Kidney tubule cell (primary cell): ENCODE measurements at regions not wholly inside any gene's neighbourhood (a gene's known extent, or its start where the extent isn't known, plus 50 kb on each side); places are given as distances from the start of the nearest gene placed in this dataset.
"Not testable (repeated sequence)": the region's sequence is repeated elsewhere in the genome, so short reads cannot be mapped to it uniquely, and the experiment has no call there.

ENCODE experiments used
- DNase-seq: peaks from one replicate; pipeline ENCODE4 v3.0.0-alpha.2; 2018; ENCODE audit warnings: low spot score

DNA sequence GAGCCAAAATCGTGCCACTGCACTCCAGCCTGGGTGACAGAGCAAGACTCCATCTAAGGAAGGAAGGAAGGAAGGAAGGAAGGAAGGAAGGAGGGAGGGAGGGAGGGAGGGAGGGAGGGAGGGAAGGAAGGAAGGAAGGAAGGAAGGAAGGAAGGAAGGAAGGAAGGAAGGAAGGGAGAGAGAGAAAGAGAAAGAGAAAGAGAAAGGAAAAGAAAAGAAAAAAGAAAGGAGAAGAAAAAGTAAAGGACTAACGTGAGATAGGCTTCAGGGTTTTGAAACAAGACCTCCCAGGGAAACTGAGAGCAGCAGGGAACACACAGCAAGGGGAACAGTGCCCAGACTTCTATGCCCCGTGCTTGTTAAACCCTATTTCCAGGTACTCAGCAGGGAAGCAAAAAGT lies 278.7 kb downstream of the C16orf95 start:
- not testable (repeated sequence) for DNase-seq

DNA sequence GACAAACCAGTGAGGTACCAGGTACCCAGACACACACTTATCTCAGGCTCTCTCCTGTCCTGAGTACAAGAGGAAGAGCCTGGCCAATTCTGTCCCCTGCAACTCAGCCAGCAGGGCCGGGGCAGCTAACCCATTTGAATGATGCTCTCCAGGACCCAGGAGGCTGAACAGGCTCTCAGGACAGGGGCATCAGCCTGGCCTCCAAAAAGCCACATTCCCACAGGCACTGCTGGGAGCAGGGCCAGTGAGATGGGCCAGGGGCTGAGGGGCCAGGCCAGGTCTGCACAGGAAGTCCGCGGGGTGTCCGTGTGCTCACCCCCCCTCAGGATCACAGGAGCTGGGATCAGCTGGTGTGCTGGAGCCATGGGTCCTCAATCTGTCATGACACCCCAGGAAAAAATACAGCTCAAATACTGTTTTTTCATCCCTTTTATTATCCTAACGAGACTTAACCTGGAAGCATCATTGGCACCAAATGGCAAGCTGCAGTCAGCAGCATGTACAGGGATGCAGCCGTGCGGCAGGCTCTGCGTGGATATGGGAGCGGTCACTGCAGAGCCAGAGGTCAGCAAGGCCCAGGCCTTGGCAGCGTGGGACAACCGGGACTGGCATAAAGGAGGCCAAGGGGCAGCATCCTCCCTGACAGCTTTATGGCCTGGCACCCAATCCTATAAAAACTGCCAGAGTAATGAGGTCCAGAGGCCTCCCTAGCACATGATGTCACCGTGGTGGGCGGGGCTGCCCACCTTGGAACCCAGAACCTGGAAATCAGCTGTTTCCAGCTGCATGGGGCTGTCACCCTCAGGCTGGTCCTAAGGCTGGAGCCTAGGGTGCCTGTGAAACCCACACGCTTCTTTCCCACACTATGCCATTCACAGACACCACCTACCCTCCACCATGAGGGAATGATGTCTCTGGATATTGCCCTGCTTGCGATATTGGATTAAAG lies 276.7 kb downstream of the C16orf95 start:
- no peak for DNase-seq

DNA sequence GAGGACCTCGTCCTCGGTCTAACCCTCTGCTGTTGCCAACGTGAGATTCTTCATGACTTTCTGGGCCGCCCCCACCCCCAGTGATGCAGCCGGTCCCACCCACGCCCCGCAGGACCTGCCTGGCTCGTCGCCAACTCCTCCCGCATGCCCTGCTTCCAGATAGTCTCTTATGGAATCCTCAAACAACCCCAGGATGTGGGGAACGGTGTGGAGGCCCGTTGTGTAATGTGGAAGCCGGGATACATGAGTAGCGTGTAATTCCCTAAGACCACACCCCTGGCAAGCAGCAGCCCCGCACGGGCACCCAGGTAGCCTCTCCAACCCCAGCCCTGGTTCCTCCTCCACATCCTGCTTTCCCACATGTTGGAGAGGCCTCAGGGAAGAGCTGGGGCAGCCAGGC lies 275.9 kb downstream of the C16orf95 start:
- DNase-seq, result no peak

DNA sequence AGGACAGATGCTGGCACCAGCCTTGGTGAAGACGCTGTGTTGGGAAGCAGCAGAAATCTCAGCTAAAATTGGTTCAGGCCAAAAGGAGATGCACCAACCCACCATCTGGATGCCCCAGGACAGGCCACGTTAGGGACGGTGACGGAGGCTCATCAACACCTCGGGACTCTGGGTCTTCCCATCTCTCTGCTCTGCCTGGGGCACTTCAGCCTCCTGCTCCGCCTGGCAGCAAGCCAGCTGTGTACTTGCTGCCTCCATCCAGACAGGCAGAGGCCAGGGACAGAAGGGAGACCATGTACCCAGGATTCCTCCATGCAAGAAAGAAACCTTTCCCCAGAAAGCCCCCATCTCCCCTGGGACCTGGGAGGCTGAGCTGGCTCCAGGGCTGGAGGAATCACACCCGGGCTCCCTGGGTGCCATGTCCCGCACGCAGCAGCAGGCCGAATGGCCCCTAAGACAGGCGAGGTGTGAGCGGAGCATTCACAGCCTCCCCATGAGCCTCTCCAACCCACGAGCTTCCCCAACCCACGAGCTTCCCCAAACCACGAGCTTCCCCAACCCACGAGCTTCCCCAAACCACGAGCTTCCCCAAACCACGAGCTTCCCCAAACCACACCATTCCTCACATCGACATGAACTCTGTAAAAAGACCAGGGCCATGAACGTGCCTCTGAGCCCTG lies 274.5 kb downstream of the C16orf95 start:
- DNase-seq, result no peak

DNA sequence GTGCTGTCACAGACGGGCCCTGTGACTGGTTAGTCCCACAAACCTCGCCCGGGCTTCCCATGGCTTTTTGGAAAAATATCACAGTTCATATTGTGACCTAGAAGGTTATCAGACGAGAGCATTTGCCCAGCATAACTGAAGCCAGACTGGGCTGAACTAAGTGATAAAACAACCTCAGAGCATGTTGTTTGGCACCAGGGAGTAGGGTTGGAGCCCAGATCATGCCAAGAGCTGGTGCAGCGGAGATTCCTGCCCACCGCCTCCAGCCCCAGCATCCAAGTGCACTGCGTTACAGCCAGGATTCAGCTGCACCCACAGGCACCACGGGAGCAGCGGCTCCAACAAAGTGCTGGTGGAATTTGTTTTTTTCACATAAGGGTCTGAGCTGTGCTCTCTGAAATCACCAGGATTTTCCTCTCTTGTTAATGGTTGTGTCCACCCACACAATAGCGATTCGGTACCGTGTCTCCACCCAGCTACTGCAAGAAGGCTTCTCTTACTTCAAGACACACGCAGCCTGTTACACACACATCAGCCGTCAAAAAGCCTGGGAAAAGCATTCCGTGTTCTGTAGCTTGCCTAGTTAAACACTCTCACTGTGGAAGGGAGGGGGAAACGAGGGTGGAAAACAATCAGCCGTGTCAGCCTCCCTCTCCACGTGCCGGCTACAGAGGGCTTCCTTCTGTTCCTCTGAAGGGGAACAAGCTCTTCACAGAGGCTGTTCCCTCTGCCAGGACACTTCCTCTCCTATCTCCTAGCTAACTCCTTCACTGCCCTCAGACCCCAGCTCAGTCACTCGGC lies 273.8 kb downstream of the C16orf95 start:
- DNase-seq, result no peak

DNA sequence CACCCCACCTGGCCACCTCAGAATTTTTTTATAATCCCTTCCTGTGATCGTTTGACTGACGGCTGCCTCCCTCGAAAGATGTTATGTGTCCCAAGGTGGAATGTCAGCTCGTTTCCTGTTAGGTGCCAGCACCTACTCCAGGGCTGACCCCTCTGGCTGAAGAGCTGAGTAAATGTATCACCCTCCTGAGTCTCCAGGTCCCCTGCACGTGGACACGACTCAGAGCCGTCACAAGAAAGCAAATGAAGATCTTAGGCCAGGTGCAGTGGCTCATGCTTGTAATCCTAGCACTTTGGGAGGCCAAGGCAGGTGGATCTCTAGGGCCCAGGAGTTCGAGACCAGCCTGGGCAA lies 273.2 kb downstream of the C16orf95 start:
- DNase-seq, result peak; percentile 91

DNA sequence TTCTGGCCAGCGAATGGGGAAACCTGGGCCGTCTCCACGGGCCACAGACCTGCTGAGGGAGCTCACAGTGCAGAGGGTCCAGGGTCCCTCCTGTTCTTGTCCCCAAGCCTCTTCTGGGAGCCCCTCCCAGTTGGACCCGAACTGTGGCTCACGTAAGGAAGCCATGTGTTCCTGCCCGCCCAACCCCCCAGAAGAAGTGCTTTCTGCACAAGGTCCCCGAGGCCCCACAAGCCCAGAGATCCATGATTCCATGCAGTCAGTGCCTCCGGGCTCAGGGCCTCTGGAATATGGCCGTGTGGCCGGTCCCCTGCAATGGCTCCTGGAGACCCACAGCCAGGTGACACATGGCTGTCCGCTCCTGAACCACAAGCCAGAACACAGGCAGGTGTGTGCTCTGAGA lies 272.4 kb downstream of the C16orf95 start:
- no peak for DNase-seq

DNA sequence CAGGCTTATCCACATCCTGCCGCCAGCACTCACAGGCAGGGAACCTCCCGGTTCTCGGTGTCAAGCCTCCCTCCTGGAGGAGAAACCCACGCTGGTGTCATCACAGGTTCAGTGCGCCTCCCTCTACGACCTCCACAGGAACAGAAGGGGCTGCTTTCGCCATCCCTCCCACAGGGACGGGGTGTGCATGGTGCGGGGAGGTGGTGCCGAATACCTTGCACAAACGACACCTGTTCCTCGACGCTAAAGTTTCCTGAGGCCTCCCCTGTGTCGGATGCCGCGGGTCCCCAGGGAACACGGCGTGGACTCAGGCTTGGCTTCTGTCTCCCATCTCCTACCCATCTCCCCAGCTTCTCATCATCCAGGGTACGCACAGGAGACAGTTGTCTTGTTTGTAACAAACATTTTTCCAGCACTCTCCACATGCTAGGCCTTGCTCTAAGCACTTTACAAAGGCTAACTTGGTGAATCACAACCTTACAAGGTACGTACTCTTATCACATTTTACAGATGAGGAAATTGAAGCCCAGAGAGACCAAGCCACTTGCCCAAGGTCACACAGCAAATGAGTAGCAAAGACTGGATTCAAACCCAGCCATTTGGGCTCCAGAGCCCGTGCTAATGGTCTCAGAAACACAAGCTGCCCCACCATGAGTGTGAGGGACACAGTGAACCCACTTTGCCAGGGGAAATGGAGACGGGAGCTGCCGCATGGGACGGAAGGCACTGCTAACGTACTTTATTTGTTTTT lies 271.6 kb downstream of the C16orf95 start:
- DNase-seq, result no peak

DNA sequence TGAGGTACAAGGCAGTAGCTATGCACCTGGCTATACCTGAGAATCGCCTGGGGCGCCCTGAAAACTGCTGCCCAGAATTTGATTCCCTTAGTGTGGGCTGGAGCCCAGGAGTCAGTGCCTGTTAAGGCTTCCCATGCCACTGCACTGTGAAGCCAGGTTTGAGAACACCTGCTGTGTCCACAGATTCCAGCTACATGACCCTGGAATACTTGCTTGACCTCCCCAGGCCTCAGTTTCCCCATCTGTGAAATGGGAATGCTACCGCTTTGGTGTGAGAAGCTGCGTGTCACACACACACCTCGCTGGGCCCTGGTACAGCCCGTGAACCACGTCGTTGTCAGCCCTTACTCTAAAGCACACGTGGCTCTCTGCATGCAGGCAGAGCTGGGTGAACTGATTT lies 271.0 kb downstream of the C16orf95 start:
- no peak for DNase-seq

DNA sequence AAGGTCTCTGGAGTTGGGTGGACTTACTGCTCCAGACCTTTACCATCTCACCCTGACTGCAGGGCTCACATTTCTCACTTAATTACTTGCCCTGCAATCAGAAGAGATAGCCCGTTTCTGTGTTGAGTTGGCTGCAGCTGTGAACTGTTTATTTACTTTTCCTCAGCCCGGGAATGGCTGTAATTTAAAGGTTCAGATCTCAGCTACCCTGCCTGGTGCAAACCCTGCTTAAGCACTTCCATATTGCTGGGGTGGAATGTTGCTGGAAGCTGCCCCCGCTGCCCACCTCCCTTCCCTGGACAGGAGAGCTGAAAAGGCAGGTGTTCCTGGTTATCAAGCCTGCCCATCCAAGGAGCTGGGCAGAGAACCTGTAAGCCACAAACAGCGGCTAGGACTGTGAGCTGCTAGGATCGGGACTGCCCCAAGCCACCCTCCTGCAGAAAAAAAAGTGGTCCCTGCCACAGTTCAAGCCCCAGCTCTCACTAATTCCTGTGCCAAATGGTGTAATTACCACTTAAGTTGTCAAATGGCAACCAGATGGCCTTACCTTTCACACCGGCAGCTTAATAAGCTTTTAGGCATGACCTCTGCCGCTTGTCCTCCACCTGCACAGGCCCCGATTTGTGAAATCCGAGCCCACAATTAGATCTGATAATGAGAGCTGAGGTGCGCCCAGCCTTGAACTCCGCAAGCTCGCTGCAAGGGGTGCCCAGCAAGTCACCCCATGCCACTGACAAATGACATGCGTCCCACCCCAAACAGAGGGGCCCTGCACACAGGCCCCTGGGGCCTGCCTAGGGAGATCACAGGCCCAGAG lies 269.8 kb downstream of the C16orf95 start:
- DNase-seq, result no peak

DNA sequence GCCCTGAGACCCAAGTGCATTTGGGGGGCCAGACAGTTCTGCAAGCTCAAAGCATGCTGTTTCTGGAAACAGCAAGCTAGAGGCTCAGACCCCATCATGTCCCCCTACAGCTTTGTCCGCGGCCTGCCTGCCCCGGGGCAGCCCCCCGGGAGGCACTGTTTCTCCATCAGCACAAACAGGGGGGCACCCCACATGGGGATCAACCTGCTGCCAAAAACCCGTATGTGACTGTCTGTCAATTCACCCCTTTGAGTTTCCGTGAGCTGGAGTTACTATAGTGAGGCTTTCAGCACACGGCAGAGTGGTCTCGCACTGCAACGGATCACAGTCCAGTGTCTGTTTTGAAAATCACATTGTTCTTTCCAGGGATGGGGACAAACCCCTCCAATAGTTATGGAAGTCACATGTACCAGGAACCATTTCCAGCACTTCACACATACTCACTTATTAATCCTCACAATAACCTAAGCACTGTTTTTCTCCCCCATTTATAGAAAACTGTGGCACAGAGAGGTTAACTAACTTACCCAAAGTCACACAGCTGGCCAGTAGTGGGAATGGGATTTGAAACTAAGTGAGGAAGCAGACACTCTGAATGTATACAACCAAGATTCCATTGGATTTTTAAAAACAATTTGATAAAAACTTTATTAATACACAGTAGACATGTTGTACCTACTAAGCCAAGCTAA lies 269.0 kb downstream of the C16orf95 start:
- DNase-seq, result no peak

DNA sequence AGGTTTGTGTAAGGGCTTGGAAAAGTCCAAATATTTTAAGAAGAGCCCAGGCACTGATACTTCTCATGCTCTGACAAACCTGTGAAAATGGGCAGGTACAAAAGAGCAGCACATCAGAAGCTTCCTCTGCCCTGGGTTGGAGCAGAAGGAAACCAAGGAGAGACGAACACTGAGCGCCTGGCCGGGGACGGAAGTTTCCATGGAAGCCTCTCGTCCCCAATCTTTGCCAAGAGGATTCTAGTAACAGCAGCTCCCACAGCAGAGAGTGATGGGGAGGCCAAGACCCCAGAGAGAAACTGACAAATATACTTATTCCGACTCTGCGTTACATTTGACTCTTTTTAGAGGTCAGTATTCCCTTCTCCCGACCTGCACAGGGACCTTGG lies 268.5 kb downstream of the C16orf95 start:
- DNase-seq, result no peak

DNA sequence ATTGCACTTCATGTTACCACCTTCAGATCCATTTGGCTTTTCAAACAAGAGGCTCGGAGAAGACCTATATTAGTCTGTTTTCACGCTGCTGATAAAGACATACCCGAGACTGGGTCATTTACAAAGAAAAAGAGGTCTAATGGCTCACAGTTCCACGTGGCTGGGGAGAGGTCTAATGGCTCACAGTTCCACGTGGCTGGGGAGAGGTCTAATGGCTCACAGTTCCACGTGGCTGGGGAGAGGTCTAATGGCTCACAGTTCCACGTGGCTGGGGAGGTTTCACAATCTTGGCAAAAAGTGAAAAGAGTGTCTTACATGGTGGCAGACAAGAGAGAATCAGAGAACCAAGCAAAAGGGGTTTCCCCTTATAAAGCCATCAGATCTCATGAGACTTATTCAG lies 268.0 kb downstream of the C16orf95 start:
- DNase-seq, result not testable (repeated sequence)

DNA sequence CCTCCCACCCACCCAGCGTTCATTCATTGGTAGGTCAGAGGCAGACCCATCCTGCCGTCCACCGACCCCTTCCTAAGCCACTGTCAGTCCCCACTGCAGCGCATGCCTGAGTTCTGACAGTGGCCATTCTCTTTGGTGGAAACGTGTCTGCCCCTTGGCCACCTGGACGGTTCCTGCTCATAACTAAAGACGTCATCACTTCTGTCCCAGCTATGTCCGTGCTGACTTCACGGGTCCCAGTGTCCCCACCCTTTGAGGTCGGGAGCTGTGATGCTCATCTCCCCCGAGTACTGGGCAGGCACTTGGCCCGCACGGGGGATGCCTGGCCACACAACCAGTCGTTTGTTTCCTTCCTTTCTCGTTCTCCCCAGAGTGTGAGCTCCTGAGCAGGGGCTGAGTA lies 267.1 kb downstream of the C16orf95 start:
- DNase-seq, result no peak

DNA sequence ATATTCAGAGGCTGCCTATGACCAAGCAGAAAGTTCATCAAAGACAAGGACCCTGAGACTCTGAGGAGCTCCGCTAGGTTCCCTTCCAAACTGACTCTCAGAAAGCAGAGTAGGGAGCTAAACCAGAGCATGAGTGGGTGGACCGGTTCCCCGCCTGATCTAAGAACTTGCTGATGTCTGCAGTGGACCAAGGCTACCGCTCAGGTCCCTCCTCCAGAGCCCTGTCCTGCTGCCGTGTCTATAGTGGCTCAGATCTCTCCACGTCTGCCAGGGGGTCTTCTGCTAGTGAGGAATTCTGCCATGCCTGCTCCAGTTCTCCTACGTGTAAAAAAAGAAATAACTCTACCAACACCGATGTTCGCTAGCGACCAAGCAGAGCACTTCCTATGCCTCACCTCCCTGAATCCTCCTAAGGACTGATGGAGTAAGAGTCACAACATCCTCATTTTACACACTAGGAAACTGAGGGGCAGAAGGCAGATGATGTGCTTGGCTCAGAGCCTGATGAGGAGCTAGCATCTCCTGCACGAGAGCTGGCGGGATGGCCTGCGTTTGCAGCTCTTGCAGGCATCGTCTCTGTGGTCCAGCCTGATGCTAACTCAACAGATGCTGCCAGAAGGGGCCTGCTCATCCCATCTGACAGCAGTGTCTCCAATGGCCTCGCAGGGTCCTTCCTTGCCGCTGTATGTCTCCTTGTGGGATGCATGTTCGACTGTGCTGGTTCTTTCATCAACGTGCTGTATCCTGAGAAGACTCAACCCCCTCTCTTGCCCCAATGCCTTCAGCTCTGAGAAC lies 265.5 kb downstream of the C16orf95 start:
- DNase-seq, result no peak

DNA sequence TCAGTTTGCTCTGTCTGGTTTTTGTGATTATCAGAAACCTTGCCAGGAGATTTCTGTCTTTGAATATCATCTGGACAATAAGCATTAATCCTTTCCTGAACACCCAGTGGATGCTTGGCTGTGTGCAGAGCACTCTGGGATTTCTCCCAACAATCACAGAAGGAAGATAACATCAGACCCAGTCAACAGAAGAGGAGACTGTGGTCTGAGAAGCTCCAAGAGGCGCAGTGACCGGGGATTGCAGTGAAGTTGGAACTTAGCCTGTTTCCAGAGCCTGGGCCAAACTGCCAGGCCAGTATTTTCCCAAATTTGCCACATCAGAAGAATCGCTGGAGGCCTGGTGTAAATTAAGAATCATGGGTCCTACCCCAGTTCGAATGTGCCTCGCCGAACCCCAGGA lies 264.7 kb downstream of the C16orf95 start:
- DNase-seq, result no peak

DNA sequence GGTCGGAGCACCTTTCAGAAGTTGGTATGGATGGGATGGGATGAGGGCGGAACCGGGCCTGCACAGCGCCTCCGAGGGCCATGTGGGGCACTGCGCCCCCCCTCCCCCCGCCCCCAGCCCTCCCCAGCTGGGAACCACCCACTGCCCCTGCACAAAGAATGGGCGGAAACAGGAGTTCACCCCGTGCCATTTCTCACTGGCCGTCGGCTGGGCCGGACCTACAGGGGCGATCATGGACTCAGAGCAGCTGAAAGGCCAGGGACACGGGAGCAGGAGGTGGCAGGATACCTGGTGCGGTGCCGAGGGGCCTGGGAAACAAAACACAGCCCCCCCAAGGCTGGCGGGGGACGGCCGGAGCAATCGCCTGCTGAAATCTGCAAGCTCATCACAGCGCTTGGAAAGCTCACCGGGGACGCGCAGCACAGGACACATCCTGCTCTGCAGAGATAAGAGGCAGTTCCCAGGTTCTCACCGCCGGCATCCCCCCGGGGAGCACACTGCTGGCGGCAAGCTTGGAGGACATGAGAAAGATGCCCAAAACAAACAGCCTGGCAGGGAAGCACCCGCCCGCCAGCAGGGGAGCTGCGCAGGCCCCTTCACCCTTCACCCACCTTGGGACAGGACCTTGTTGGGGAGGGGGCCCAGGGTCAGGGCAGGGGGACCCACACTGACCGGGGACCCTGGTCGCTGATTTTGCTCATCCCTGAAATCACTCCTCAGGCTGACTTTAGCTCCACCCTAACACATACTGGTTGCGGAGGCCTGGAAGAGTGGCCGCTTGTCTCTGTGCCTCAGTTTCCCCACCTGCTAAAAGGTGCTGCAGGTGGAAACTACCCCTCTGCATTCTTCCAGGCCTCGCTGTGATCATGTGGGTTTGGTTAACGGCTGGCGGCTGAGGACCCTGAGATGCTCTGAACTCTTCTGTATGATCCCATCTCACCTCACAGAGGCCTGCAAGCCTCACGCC lies 263.9 kb downstream of the C16orf95 start:
- DNase-seq, result no peak

DNA sequence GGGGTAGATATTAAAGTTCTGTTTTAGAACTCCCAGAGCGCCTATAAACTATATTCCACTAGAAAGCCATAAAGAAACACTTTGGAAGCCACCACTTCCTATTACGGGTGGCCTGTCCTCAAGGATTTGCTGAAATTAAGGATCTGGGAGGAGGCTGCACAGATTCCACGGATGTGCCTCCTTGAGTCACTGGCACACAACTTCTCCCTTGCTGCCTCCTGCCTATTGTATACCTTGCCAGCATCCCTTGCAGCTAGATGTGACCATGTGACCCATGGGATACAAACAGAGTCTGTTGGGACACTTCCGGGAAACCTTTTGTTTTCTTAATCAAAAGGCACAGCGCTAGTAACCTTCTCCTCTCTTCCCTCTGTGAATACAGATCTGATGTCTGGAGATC lies 263.0 kb downstream of the C16orf95 start:
- no peak for DNase-seq
